ENCODE measurements at regions not wholly inside any gene's neighbourhood (a gene's known extent, or its start where the extent isn't known, plus 50 kb on each side); places are given as distances from the start of the nearest gene placed in this dataset.

DNA sequence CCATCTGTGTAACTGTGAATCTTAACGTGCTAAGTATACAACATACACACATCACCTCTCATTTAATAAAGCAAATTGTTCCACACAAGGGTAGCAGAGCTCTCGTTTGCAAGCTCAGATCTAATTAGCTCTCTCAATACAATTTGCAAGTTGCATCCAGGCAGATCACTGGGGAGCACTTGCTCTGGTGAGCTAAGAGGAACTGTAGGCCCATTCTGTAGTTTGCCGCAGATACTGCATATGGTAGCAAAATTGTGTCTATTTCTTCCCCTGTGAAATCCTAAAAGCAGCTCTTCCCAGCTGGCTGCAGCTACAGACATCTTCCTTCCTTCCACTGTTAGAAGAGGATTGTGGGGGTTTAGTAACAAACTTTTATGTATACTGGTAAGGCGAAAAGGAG lies 288.7 kb upstream of the ADAMTS9 start:
- ATAC-seq = no peak
- DNase-seq = no peak
- intact Hi-C loops (cut with micrococcal nuclease) = no loop called here

DNA sequence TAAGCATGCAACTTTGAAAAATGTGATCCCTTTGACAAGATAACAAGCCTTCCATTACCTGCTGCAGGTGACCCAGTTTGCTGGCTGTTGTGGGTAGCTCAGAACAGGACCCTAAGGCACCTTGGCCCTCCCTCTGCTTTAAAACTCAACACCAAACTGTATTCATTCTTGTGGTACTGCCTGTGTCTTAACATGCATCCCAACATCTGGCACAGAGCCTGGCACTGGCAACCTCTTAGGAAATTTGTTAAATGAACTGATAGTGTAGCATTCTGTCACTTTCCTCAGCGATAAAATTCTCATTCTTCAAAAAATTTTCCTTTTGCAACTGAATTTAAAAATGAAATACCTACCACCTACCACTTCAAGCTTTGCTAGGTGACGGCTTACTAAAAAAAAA lies 287.3 kb upstream of the ADAMTS9 start:
- intact Hi-C loops (cut with micrococcal nuclease) = no loop called here
- DNase-seq (peak; percentile 58), ATAC-seq (peak; percentile 62)

DNA sequence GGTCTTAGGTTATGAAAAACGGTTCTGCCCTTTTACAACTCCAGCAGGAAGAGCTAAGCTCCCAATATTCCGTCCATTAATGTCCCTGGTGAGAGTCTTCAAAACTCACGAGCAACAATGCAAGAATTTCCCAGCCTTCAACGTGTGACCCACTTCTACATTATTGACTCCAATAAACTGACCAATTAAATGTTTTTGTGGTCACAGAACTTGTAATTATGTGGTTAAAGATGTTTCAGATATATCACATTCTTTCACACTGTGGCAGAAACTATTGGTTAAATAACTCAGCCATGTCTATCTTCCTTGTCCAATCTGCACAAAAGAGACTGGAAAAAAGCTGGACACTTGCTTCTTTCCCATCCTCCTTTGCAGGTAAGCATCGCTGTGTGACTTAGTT lies 286.6 kb upstream of the ADAMTS9 start:
- DNase-seq (no peak), ATAC-seq (no peak)
- intact Hi-C loops (cut with micrococcal nuclease) = no loop called here

DNA sequence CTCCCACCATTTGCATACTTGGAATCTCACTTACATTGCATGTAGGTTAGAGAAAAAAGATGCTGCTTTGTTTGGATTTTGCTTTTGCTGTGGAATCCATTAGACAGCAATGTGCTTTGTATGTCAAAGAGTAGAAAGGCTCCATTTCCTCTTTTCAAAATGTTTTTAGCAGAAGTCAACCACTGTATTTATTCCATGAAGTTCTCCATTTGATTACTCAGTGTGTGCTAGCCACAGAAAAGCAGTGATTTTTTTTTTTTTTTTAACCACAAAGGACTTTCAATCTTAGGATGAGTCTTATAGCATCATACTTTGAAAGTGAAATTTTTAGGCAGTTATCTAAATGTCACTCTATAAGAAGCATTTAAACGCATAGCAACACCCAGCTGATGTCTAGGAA lies 285.0 kb upstream of the ADAMTS9 start:
- ATAC-seq (no peak), DNase-seq (no peak)
- intact Hi-C loops (cut with micrococcal nuclease) = no loop called here

DNA sequence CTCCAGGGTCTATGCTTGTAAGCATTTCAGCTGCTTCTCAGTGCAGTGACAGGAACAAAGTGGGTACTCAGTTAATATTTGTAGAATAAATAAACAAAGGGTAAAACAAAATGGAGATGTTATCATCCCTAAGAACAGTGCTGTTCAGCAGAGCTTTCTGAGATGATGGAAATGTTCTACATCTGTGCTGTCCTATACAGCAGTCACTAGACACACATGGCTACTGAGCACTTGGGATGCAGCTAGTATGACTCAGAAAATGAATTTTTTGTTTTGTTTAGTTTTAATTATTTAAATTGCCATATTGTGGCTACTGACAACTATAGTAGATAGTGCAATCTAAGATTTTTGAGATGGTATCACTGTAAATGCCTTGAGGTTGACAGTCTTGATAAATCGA lies 283.8 kb upstream of the ADAMTS9 start:
- intact Hi-C loops (cut with micrococcal nuclease) = no loop called here
- ATAC-seq = no peak
- no peak for DNase-seq

DNA sequence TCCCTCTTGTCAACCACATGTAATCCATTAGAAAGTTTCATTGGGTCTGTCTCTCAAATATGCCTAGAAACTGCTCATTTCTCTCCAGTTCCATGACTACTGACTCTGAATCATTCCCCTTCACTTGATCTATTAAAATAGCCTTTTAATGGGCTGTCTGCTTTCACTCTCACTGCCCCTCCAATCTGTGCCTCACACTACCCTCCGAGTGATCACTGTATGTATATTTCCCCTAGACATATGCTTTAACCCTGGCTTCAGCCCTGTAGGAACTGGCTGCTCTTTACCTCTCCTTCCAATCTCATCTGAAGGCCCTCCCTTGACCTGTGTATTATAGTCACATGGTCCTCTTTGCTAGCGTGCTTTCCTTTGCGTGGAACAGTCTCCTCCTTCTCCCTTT lies 282.8 kb upstream of the ADAMTS9 start:
- ATAC-seq (no peak), DNase-seq (no peak)
- intact Hi-C loops (cut with micrococcal nuclease) = no loop called here

DNA sequence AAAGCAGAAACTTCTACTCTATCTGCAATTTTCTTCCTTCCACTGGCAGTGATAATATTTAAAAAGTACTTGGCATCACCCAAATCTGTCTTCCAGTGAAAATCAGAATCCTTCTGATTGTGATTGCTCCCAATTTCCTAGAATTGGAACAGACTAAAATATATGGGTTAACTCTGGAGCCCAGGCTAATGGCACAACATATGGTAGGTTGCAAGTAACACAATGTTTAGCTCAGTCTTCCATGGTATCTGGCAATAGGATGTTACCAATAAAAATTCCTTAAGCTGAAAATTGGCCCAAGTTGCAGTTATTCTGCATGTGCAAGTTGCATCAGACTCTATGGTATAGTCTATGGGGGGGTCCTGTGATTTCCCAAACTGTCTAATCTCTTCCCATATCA lies 273.5 kb upstream of the ADAMTS9 start:
- ATAC-seq (no peak), DNase-seq (no peak)
- intact Hi-C loops (cut with micrococcal nuclease) = no loop called here

DNA sequence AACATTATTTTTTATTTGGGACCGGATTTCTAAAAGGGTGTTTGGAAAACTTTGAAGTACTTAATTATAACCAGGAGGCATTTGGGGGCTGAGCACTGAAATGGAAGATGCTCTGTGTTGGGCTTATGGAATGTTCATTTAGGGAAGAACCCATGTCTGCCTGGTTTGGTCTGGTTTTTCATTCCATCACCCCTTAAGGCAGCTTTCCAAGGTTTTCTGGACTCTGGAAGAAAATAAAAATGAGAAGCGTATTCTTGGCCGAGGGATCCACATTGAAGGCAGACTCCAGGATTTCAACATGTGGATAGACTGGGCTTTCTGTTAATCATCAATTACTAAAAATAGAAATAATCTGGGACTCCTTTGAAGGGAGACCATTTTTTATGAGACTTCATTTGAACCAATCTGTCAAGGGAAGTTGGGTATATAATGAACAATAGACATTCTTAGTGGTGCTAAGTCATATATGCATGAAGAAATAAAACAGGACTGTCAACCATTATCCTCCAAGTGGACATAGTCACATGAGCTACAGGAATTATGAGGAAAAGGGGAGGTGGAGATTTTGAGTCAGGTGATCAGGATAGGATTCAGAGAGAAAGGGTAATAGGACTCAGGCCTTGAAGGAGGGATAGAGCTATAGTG lies 270.5 kb upstream of the ADAMTS9 start:
- peak; percentile 61 for ATAC-seq

DNA sequence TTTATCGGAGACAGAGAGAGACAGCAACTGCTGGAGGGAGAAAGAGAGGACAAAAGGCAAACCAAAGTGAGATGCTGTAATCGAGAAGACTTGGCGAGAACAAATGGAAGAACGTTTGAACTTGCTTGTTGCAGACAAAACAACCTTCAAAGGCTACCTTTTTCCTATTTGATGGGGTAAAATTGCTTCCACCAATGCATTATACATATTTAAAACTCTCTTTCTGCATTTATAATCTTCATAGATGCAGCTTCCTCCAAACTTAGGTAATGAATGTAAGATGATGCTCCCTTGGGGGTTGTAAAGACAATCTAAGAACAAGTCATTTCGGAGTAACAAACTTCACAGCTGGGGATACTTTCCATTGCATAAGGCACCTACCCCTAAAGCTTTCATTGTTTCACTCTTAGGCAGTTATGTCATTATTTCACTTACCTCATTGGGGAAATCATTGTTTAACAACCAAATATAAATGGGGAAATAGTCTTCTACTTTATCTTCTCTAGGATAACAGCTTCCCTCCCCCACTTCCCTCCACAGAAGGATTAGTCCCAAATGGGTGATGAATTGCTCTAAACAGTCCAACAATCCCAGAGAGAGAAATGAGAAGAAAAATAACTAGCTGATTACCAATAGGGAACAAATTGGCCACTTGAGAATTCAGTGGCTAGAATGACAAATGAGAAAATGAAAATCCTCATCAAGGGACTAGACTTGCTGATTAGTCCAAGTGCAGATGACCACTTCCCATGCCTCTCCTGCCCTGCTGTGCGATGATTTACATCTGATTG lies 269.8 kb upstream of the ADAMTS9 start:
- intact Hi-C loops (cut with micrococcal nuclease) = no loop called here
- DNase-seq (no peak), ATAC-seq (peak; percentile 46)

More for the DNA sequence above, 270.5 kb upstream of the ADAMTS9 start:
- DNase-seq = no peak
- intact Hi-C loops (cut with micrococcal nuclease) = no loop called here

DNA sequence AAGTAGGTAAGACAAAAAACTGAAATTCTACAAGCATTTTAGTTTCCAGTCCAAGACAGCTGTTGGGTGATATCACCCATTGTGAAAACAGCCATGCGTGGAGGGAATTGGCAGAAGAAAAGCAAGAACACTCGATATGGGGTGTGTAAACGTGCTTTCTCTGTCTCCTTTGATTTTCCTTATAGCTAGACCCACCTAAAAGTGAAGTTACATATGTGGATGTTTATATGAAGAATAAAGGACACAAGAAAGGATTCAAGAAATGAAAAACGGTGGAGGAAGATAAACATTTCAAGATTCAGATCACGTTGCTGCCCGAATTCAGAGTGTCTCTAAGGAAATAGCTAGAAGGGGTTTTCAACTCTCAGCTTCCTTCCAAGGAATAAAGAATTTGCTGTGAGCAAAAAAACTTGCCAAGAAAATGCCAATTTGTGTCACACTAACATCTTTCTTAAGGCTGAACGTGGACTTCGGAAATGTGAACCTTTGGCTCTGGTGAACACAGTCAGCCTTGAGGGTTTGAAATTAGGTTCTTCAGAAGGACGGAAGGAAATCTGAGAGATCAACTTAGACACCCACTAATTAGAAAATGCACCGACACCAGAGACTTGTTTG lies 269.0 kb upstream of the ADAMTS9 start:
- ATAC-seq (peak; percentile 54), DNase-seq (no peak)
- intact Hi-C loops (cut with micrococcal nuclease) = no loop called here

DNA sequence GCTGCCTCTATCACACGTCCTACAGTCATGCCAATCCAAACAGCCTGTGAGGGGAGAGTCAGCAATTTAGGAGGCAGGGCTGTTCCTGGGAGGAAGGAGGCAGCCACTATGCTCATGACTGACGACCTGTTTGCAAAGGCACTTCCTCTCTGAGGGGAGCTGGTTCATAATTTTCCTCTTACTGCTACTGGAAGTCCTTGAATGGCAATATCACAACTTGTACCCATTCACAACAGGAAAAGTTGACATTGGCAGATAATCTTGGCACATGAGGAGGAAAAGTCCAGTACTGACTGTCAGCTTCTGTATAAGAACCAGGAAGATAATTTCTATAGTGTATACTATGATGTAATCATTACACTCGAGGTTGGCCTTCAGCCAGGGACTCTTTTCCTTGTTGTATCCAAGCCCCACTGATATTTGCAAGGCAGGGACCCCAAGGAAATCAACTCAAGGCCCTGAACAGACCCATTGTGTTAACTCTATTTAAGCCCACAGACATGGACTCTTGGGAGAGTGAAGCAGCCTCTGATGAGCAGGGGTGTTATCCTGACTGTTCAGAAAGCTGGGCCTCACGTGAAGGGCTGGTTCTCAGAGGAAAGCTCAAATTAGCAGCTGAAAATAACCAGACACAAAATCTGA lies 267.3 kb upstream of the ADAMTS9 start:
- DNase-seq = no peak
- intact Hi-C loops (cut with micrococcal nuclease) = no loop called here
- ATAC-seq = peak; percentile 50

DNA sequence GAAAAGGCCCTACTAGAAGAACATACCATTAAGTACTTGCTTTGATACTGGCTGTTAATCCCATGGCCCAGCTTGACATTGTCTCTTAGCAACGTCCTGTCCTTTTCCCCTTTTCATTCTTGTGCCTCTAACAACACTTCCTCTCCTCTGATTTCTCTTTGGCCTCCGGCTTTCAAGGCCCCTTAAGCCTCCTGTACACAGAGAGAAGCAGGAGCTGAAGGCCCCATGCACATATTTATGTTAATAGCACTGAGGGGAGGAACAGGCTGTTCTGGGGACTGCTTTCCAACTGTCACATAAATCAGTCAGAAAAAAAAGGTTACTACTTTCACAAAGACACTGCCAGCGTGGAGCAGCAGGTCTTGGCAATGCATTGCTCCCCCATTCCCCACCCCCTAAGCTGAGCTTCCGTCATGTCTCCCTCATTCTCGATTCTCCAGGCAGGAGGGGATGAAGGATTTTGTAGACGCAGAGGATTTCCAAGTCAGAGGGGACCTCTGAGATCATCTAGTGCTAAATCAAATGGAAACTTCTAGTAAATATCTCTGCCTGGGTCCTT lies 257.4 kb upstream of the ADAMTS9 start:
- intact Hi-C loops (cut with micrococcal nuclease) = no loop called here
- DNase-seq = no peak
- ATAC-seq = peak; percentile 82

DNA sequence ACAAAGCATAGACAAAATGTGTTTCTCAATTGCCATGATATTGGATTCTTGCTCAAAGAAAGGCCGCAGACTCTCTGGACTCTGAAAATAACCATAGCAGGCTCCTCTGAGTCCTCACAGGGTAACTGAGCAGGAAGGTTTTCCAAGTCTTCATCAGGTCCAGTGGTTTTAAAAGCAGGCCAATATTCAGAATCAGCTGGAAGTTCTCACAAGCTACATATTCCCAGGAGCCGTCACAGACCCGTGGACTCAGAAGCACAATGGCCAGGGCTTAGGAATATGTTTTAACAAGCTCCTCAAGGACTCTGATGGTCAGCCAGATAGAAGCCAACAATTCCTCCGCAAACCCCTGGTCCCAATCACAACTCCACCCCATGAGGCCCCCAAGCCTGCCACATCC lies 256.1 kb upstream of the ADAMTS9 start:
- ATAC-seq (peak; percentile 70), DNase-seq (no peak)
- intact Hi-C loops (cut with micrococcal nuclease) = no loop called here

DNA sequence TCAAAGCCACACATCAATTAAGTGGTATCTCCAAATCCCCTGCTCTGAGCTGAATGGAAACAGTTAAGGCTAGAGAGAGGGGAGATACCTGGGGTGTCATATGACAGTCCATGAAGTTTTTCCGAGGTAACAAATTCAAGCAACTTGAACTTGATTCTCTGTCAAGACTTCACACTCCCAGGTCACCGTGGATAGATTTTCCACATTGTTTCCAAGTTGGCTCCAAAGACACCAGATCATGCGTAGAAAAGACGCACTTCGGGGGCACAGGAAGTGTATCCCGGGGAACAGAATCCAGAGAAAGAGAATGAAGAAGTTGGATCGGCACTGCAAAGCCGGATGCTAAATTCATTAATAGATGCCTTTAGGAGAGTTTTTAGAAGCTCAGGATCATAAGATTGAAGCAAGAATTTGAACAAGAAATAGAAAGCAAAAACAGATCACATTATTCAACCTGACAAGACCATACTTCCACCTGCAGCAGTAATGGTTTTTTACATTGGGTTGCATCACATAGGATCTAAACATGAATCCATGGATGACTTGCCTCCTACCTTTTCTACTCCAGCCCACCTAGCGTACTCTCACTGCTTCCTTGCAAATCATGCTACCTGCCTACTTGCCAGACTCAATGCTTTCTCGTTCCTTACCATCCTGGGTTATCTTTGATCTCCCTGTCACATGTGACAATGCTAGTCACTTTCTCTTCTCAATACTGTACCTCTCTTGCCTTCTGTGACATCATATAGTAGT lies 253.0 kb upstream of the ADAMTS9 start:
- ATAC-seq (no peak), DNase-seq (no peak)
- intact Hi-C loops (cut with micrococcal nuclease) = no loop called here

DNA sequence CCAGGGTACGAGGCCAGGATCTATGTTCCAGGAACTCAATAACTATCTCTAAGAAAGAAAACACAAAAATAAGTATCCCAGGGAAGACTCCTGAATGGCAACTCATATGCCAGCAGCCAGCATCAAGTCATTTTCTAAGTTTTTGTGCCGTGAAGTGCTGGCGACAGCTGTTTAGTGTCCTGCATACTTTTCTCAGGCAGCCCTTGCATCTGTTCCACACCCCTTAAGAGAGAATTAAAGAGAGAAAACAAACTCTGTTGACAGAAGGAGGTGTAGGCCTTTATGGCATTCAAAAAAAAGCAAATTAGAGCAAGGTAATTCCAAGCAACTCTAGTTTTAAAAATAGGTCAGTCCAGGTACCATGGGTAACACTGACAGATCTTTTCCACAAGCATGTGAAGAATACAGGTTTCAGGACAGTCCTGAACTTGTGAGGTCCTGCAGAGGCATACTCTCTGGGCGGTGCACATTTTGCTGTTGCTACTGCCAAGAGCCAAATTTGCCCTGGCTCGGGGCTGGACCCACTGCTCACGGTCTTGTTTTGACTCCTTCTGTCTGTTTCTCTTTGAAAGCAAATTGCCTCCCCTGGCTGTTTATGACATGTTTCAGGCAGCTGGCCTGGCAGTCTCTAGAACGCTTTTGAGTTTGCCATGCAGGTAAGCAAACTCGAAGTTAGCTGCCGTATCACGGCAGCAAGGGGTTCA lies 252.1 kb upstream of the ADAMTS9 start:
- no peak for ATAC-seq
- intact Hi-C loops (cut with micrococcal nuclease) = no loop called here
- DNase-seq = no peak

DNA sequence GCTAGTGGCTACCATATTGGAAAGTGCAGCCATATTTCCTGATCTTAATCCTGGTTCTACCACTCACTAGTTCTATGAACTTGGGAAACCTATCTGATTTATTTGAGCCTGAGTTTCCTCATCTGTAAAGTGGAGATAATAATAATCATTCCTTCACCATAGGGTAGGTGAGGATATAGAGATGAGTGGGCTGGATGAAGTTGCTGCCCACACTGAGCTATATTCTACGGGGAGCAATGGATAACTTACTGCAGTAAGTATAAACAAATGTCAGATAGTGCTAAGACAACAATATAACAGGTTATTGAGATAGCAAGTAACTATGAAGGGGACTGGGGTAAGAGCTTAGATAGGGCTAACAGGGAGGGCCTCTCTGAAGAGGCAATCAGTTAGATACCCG lies 251.5 kb upstream of the ADAMTS9 start:
- intact Hi-C loops (cut with micrococcal nuclease) = no loop called here
- ATAC-seq = no peak
- DNase-seq = no peak

DNA sequence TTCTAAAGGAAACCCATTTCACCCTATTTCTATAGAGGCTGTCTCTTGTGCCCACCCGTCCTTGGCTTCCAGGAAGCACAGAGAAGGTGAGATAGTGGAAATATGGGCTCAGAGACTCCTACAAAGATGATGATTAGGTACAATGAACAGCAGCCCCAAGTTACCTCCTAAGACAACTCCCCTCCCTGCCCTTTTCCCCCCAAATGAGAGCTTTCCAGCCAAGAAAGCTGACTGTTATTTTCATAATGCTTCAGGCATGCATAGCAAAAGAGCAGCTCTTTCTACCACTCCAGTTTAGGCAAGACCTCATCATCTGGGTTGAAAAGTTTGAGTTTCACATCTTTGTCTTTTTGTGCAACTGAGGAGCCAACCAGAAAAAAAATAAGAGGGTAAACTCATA lies 248.8 kb upstream of the ADAMTS9 start:
- intact Hi-C loops (cut with micrococcal nuclease) = no loop called here
- DNase-seq (no peak), ATAC-seq (no peak)

DNA sequence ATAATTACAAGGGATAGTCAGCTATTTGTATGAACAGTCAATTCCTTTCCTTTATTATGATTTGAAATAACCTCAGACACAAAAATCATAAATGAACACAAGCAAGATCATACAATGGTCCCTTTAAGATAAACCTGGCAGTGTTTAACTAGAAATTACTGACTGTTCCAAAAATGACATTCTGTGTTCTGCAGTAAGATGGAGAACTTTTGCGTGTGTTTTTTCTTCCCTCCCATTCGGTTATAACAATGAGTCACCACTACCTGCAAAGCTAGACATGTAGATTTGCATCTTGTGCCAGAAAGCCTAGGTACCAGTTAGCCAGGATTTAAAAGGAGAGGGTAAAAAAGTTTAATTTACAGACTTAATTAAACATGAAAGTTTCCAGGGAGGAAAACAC lies 248.2 kb upstream of the ADAMTS9 start:
- no peak for DNase-seq
- intact Hi-C loops (cut with micrococcal nuclease) = no loop called here
- ATAC-seq = no peak
